Astrocyte (in vitro differentiated cells and primary cell): ENCODE measurements at regions not wholly inside any gene's neighbourhood (a gene's known extent, or its start where the extent isn't known, plus 50 kb on each side); places are given as distances from the start of the nearest gene placed in this dataset.

Experiments
- DNase-seq: peaks from one replicate; pipeline ENCODE4 v3.0.0-alpha.2; 2010; ENCODE audit warnings: low read depth
- FAIRE-seq: peaks from 2 replicates; lab custom pipeline; 2011; peaks lifted over from hg19 to GRCh38; lab: Jason Lieb, UNC
- H2AFZ ChIP-seq: 2 replicates; pipeline ENCODE4 v1.6.0; 2012; ENCODE audit warnings: low read depth, low read length, inconsistent platforms
- H3K27ac ChIP-seq: 2 replicates; pipeline ENCODE4 v1.5.1; 2011; ENCODE audit warnings: low read depth, low read length, inconsistent platforms
- H3K27me3 ChIP-seq: 2 replicates; pipeline ENCODE4 v1.6.0; 2011; ENCODE audit warnings: low read length, inconsistent platforms; ENCODE audit not compliant: insufficient read depth
- H3K36me3 ChIP-seq: 2 replicates; pipeline ENCODE4 v1.5.1; 2011; ENCODE audit warnings: low read length, inconsistent platforms; ENCODE audit not compliant: insufficient read depth
- H3K4me1 ChIP-seq: 2 replicates; pipeline ENCODE4 v1.5.1; 2011; ENCODE audit warnings: low read length, inconsistent platforms; ENCODE audit not compliant: insufficient read depth
- H3K4me2 ChIP-seq: 2 replicates; pipeline ENCODE4 v1.6.0; 2012; ENCODE audit warnings: low read length, inconsistent platforms
- H3K4me3 ChIP-seq: 2 replicates; pipeline ENCODE4 v1.5.1; 2011; ENCODE audit warnings: low read depth, mild to moderate bottlenecking, low read length, inconsistent platforms; ENCODE audit not compliant: insufficient read depth
- H3K79me2 ChIP-seq: 2 replicates; pipeline ENCODE4 v1.6.0; 2012; ENCODE audit warnings: mild to moderate bottlenecking, low read length, inconsistent platforms; ENCODE audit not compliant: insufficient read depth
- H3K9ac ChIP-seq: 2 replicates; pipeline ENCODE4 v1.6.0; 2012; ENCODE audit warnings: mild to moderate bottlenecking, low read length, inconsistent platforms
- H3K9me3 ChIP-seq: 2 replicates; pipeline ENCODE4 v1.5.1; 2012; ENCODE audit warnings: low read depth, mild to moderate bottlenecking, low read length, inconsistent platforms; ENCODE audit not compliant: insufficient read depth
- H4K20me1 ChIP-seq: 2 replicates; pipeline ENCODE4 v1.6.0; 2012; ENCODE audit warnings: low read length, inconsistent platforms; ENCODE audit not compliant: insufficient read depth
- H3K27ac Mint-ChIP-seq: one replicate; pipeline ENCODE4 v1.8.0; 2021; ENCODE audit warnings: mild to moderate bottlenecking, mixed read lengths; ENCODE audit not compliant: unreplicated experiment
- H3K27me3 Mint-ChIP-seq: one replicate; pipeline ENCODE4 v1.8.0; 2021; ENCODE audit warnings: low read depth, mixed read lengths; ENCODE audit not compliant: unreplicated experiment
- H3K36me3 Mint-ChIP-seq: one replicate; pipeline ENCODE4 v1.8.0; 2021; ENCODE audit warnings: low read depth, mixed read lengths; ENCODE audit not compliant: unreplicated experiment
- H3K4me1 Mint-ChIP-seq: one replicate; pipeline ENCODE4 v1.8.0; 2021; ENCODE audit warnings: low read depth, mixed read lengths; ENCODE audit not compliant: unreplicated experiment
- H3K4me3 Mint-ChIP-seq: one replicate; pipeline ENCODE4 v1.8.0; 2021; ENCODE audit warnings: mild to moderate bottlenecking, moderate library complexity, mixed read lengths; ENCODE audit not compliant: unreplicated experiment
- H3K9me3 Mint-ChIP-seq: one replicate; pipeline ENCODE4 v1.8.0; 2021; ENCODE audit warnings: mild to moderate bottlenecking, mixed read lengths; ENCODE audit not compliant: unreplicated experiment
- EZH2 ChIP-seq: IDR thresholded peaks from 2 replicates; pipeline ENCODE4 v1.6.1; 2012; ENCODE audit warnings: mild to moderate bottlenecking, low read length, inconsistent platforms; ENCODE audit not compliant: insufficient read depth
- TF ChIP-seq, protein P1 (sequence below): IDR thresholded peaks from 2 replicates; pipeline ENCODE4 v1.5.1; 2011; ENCODE audit warnings: low read depth, mild to moderate bottlenecking, inconsistent platforms, low read length, moderate library complexity; ENCODE audit not compliant: insufficient read depth

GRCh38 chr1:101147381-101147780, 89.4 kb upstream of the S1PR1 start:
- H2AFZ ChIP-seq: no peak overlapping the region
- H3K27ac ChIP-seq: no peak overlapping the region
- DNase-seq (no peak), FAIRE-seq (no peak)
- H3K9ac ChIP-seq: no peak overlapping the region
- H3K36me3 ChIP-seq: no peaks in the 10 kb centered on the region
- Mint-ChIP-seq H3K4me1 (peaks cover 24% of the 10 kb centered on the region), H3K27ac (no peak overlapping the region), H3K4me3 (no peak overlapping the region), H3K36me3 (no peaks in the 10 kb centered on the region), H3K27me3 (no peaks in the 10 kb centered on the region), H3K9me3 (peaks cover 3% of the 10 kb centered on the region)
- no peaks in the 10 kb centered on the region for H3K79me2 ChIP-seq
- no peaks in the 10 kb centered on the region for H3K27me3 ChIP-seq
- no peak for TF ChIP-seq EZH2
- TF ChIP-seq, protein P1, sequence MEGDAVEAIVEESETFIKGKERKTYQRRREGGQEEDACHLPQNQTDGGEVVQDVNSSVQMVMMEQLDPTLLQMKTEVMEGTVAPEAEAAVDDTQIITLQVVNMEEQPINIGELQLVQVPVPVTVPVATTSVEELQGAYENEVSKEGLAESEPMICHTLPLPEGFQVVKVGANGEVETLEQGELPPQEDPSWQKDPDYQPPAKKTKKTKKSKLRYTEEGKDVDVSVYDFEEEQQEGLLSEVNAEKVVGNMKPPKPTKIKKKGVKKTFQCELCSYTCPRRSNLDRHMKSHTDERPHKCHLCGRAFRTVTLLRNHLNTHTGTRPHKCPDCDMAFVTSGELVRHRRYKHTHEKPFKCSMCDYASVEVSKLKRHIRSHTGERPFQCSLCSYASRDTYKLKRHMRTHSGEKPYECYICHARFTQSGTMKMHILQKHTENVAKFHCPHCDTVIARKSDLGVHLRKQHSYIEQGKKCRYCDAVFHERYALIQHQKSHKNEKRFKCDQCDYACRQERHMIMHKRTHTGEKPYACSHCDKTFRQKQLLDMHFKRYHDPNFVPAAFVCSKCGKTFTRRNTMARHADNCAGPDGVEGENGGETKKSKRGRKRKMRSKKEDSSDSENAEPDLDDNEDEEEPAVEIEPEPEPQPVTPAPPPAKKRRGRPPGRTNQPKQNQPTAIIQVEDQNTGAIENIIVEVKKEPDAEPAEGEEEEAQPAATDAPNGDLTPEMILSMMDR: no peak
- H3K9me3 ChIP-seq: no peaks in the 10 kb centered on the region
- H3K4me1 ChIP-seq: peaks cover 4% of the 10 kb centered on the region
- no peak overlapping the region for H3K4me2 ChIP-seq
- no peak overlapping the region for H3K4me3 ChIP-seq
- H4K20me1 ChIP-seq: no peaks in the 10 kb centered on the region

DNA sequence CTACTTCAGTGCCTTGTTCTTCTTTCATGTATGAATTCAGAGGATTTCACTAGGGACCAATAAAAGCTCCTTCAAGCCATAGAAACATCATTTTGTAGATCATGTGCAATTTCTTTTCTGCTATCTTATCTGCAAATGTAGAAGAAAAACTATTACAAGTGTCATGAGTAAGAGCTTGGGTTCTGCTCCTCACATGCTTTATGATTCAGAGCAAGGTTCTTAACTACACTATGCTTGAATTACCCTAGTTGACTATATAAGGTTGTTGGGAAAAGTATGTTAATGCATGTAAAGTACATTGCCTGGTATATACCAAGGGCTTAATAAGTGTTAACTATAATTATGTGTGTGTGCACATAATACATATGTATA, 91.4 kb upstream of the S1PR1 start:
- H3K27me3 Mint-ChIP-seq: no peaks in the 10 kb centered on the region
- no peaks in the 10 kb centered on the region for H3K36me3 ChIP-seq
- no peak overlapping the region for H2AFZ ChIP-seq
- H3K9ac ChIP-seq: no peak overlapping the region
- no peaks in the 10 kb centered on the region for H3K36me3 Mint-ChIP-seq
- H3K4me3 Mint-ChIP-seq: no peak overlapping the region
- no peaks in the 10 kb centered on the region for H3K9me3 ChIP-seq
- peaks cover 3% of the 10 kb centered on the region for H3K9me3 Mint-ChIP-seq
- H3K79me2 ChIP-seq: no peaks in the 10 kb centered on the region
- peaks cover 4% of the 10 kb centered on the region for H3K4me1 ChIP-seq
- DNase-seq: peak; percentile 61
- TF ChIP-seq EZH2: no peak
- TF ChIP-seq, protein P1: no peak
- no peak overlapping the region for H3K4me3 ChIP-seq
- no peak overlapping the region for H3K27ac ChIP-seq
- H3K4me1 Mint-ChIP-seq: peaks cover 16% of the 10 kb centered on the region
- no peak for FAIRE-seq
- H4K20me1 ChIP-seq: no peaks in the 10 kb centered on the region
- H3K27me3 ChIP-seq: no peaks in the 10 kb centered on the region
- no peak overlapping the region for H3K4me2 ChIP-seq
- H3K27ac Mint-ChIP-seq: no peak overlapping the region

DNA sequence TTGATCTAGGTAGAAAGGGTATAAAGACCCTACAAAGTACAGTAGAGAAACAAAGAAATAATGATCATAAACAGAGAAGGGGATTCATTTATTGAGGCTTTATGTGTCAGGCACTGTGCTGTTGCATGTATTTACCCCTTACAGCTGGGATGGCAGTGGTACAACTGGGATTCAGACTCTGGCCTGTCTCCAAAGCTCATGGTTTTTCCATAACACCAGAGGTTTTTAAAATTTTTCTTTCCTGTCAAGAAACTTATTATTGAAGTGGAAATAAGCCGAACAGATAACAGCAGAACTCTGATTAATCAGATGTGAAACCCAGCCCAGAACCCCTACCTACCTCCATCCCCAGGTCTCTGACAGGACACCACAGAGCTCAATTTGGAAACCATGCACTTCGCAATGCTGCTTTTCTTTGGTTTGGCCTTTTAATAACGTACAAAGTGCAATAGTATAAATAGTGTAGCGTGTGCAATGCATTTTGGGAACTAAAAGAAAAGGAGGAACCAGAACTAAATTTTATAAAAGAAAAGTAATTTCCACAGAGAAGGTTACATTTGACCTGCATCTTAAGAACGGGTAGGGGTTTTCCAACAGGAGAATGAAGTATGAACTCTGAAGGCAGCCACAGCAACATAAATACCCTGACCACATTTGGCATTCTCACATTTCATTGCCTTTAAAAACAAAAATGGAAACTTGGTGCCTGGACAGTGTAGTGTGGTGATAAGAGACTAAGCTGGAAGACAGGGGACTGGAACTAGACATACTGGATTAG, 92.0 kb upstream of the S1PR1 start:
- H3K4me1 ChIP-seq: peaks cover 4% of the 10 kb centered on the region
- Mint-ChIP-seq H3K27ac (no peak overlapping the region), H3K4me1 (peaks cover 12% of the 10 kb centered on the region), H3K9me3 (peaks cover 3% of the 10 kb centered on the region), H3K36me3 (no peaks in the 10 kb centered on the region), H3K4me3 (no peak overlapping the region), H3K27me3 (no peaks in the 10 kb centered on the region)
- no peak overlapping the region for H2AFZ ChIP-seq
- no peaks in the 10 kb centered on the region for H3K79me2 ChIP-seq
- no peaks in the 10 kb centered on the region for H4K20me1 ChIP-seq
- no peaks in the 10 kb centered on the region for H3K36me3 ChIP-seq
- no peak overlapping the region for H3K4me3 ChIP-seq
- H3K27ac ChIP-seq: no peak overlapping the region
- H3K27me3 ChIP-seq: no peaks in the 10 kb centered on the region
- no peaks in the 10 kb centered on the region for H3K9me3 ChIP-seq
- H3K4me2 ChIP-seq: no peak overlapping the region
- DNase-seq (no peak), FAIRE-seq (no peak)
- TF ChIP-seq EZH2: no peak
- TF ChIP-seq, protein P1: no peak
- no peak overlapping the region for H3K9ac ChIP-seq
